GM12878 (cell line): ENCODE measurements at regions not wholly inside any gene's neighbourhood (a gene's known extent, or its start where the extent isn't known, plus 50 kb on each side); places are given as distances from the start of the nearest gene placed in this dataset.

Source experiments
- ATAC-seq: fragments of 200-7000 bp; cut with Tn5 transposase; 3 replicates; pipeline ENCODE4 v1.9.1; 2020; ENCODE audit warnings: mild to moderate bottlenecking, moderate library complexity
- BruUV-seq: library from RNA; stranded (reverse); fragments of 400-500 nt; replicated peaks from 2 replicates; lab custom pipeline; 2021; lab: Mats Ljungman, UMichigan
- CTCF ChIA-PET: fragments of 300-600 bp; sonication (Branson Sonifier 250); formaldehyde crosslinking; extraction: SDS; loops from one replicate; lab custom pipeline; 2021; ENCODE audit warnings: inconsistent platforms; lab: Yijun Ruan, JAX
- POLR2A ChIA-PET: fragments of 350-600 bp; formaldehyde crosslinking; extraction: SDS; loops from one replicate; lab custom pipeline; 2021; ENCODE audit warnings: inconsistent platforms; lab: Charles Lee
- RAD21 ChIA-PET: fragments of 300-600 bp; sonication (Branson Sonifier 250); formaldehyde crosslinking; loops from one replicate; lab custom pipeline; 2023; ENCODE audit warnings: antibody characterized with exemption; ENCODE audit not compliant: unreplicated experiment; lab: Charles Lee
- SMC1A ChIA-PET: fragments of 300-600 bp; sonication (Branson Sonifier 250); formaldehyde crosslinking; loops from one replicate; lab custom pipeline; 2023; ENCODE audit not compliant: unreplicated experiment, uncharacterized antibody; lab: Charles Lee
- DNase-seq: peaks from one replicate; pipeline ENCODE4 v3.0.0-alpha.2; 2011; ENCODE audit warnings: low read depth, low spot score
- FAIRE-seq: peaks from 3 replicates; lab custom pipeline; 2011; peaks lifted over from hg19 to GRCh38; lab: Jason Lieb, UNC
- H2AFZ ChIP-seq: 2 replicates; pipeline ENCODE4 v1.6.0; 2011; ENCODE audit warnings: low read depth, low read length, control low read depth; ENCODE audit not compliant: control insufficient read depth
- H3K27ac ChIP-seq: 2 replicates; pipeline ENCODE4 v1.5.1; 2011; ENCODE audit warnings: control low read depth; ENCODE audit not compliant: control insufficient read depth, insufficient read depth
- H3K27me3 ChIP-seq, 2 experiments: replicated peaks in 1 of 2; 2 replicates each; pipeline versions ENCODE4 v1.6.0 to v1.6.1; 2011; ENCODE audit warnings: low read length in 1 of 2; ENCODE audit not compliant: control insufficient read depth in 2 of 2, insufficient read depth in 2 of 2
- H3K36me3 ChIP-seq, 2 experiments: 2 replicates each; pipeline ENCODE4 v1.5.1; 2011; ENCODE audit warnings: low read length in 1 of 2; ENCODE audit not compliant: control insufficient read depth in 2 of 2, insufficient read depth in 2 of 2
- H3K4me1 ChIP-seq: 2 replicates; pipeline ENCODE4 v1.6.1; 2011; ENCODE audit warnings: mild to moderate bottlenecking, low read length, moderate library complexity, mixed read lengths; ENCODE audit not compliant: control insufficient read depth, insufficient read depth
- H3K4me2 ChIP-seq: 2 replicates; pipeline ENCODE4 v1.6.0; 2011; ENCODE audit warnings: control low read depth; ENCODE audit not compliant: control insufficient read depth, insufficient read depth
- H3K4me3 ChIP-seq: fragments of 200-600 bp; sonication (generic); 2 replicates; pipeline ENCODE4 v1.5.1; 2016
- H3K79me2 ChIP-seq: 2 replicates; pipeline ENCODE4 v1.6.0; 2011; ENCODE audit warnings: low read length; ENCODE audit not compliant: control insufficient read depth, insufficient read depth
- H3K9ac ChIP-seq: 2 replicates; pipeline ENCODE4 v1.8.0; 2011; ENCODE audit warnings: low read length, control low read depth, mixed read lengths; ENCODE audit not compliant: control insufficient read depth, insufficient read depth
- H3K9me3 ChIP-seq: replicated peaks from 3 replicates; pipeline ENCODE4 v1.5.1; 2011; ENCODE audit warnings: mild to moderate bottlenecking, low read length; ENCODE audit not compliant: control insufficient read depth, insufficient read depth
- H4K20me1 ChIP-seq: 2 replicates; pipeline ENCODE4 v1.6.0; 2011; ENCODE audit not compliant: control insufficient read depth, insufficient read depth
- E2F4 ChIP-seq: IDR thresholded peaks from 2 replicates; pipeline ENCODE4 v1.6.1; 2012; ENCODE audit warnings: low read depth, low read length, improper control_type of control experiment
- HSF1 ChIP-seq: fragments of 150-350 bp; IDR thresholded peaks from 2 replicates; pipeline ENCODE4 v1.6.1; 2014; ENCODE audit warnings: mild to moderate bottlenecking, low read depth, low read length
- JUND ChIP-seq: IDR thresholded peaks from 2 replicates; pipeline ENCODE4 v1.6.1; 2012; ENCODE audit warnings: low read depth, mild to moderate bottlenecking, low read length, improper control_type of control experiment, moderate library complexity
- MAX ChIP-seq: IDR thresholded peaks from 2 replicates; pipeline ENCODE4 v1.6.1; 2012; ENCODE audit warnings: low read depth, low read length, improper control_type of control experiment
- PBX3 ChIP-seq: IDR thresholded peaks from 2 replicates; pipeline ENCODE4 v1.6.1; 2011; ENCODE audit warnings: mild to moderate bottlenecking, low read depth, low read length, moderate library complexity; ENCODE audit not compliant: insufficient replicate concordance
- POU2F2 ChIP-seq: IDR thresholded peaks from 3 replicates; pipeline ENCODE4 v1.6.1; 2011; ENCODE audit warnings: low read depth, mild to moderate bottlenecking, low read length, borderline replicate concordance
- RUNX3 ChIP-seq: IDR thresholded peaks from 2 replicates; pipeline ENCODE4 v1.6.1; 2012; ENCODE audit warnings: low read length, inconsistent platforms
- SPI1 ChIP-seq: IDR thresholded peaks from 2 replicates; pipeline ENCODE4 v1.6.1; 2011; ENCODE audit warnings: low read depth, mild to moderate bottlenecking, low read length, moderate library complexity, borderline replicate concordance; ENCODE audit not compliant: insufficient read depth
- WGBS: methylation state at CpG from one replicate; pipeline ENCODE4 v1.1.6; 2016; ENCODE audit warnings: low lambda C conversion rate; ENCODE audit not compliant: insufficient replicate concordance, insufficient coverage; ENCODE audit errors: missing lambda C conversion rate; 5-methylcytosine and 5-hydroxymethylcytosine counted together
- in situ Hi-C: fragments of 300-500 bp; cut with MboI; formaldehyde crosslinking; loops from 9 replicates; pipeline ENCODE4 v1.14.3; 2018; ENCODE audit warnings: mixed read lengths
- intact Hi-C: fragments of 100-400 bp; cut with micrococcal nuclease; formaldehyde crosslinking; loops from one replicate; pipeline ENCODE4 v1.14.2; 2022; ENCODE audit not compliant: unreplicated experiment
- TF ChIP-seq, protein P1 (sequence below): IDR thresholded peaks from 2 replicates; pipeline ENCODE4 v1.6.1; 2011; ENCODE audit warnings: low read depth, low read length, improper control_type of control experiment, borderline replicate concordance
- TF ChIP-seq, protein P2 (sequence below): IDR thresholded peaks from 2 replicates; pipeline ENCODE4 v1.6.1; 2011; ENCODE audit warnings: low read depth, mild to moderate bottlenecking, low read length, moderate library complexity, borderline replicate concordance; ENCODE audit errors: extremely low read depth

DNA sequence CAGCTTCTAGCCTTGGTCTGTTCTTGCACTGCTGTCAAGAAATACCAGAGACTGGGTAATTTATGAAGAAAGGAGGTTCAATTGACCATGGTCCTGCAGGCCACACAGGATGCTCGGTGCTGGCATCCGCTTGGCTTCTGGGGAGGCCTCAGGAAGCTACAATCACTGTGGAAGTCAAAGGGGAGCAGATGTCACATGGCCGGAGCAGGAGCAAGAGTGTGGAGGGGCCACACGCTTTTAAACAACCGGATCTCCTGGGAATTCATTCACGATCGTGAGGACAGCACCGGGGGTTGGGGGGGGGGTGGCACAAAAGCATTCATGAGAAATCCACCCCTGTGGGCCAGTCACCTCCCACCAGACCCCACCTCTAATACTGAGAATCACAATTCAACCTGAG lies 850.4 kb upstream of the SALL3 start (continued):
- TF ChIP-seq E2F4 (no peak), RUNX3 (no peak), MAX (no peak)
- TF ChIP-seq, all 136 proteins: peak for 0

DNA sequence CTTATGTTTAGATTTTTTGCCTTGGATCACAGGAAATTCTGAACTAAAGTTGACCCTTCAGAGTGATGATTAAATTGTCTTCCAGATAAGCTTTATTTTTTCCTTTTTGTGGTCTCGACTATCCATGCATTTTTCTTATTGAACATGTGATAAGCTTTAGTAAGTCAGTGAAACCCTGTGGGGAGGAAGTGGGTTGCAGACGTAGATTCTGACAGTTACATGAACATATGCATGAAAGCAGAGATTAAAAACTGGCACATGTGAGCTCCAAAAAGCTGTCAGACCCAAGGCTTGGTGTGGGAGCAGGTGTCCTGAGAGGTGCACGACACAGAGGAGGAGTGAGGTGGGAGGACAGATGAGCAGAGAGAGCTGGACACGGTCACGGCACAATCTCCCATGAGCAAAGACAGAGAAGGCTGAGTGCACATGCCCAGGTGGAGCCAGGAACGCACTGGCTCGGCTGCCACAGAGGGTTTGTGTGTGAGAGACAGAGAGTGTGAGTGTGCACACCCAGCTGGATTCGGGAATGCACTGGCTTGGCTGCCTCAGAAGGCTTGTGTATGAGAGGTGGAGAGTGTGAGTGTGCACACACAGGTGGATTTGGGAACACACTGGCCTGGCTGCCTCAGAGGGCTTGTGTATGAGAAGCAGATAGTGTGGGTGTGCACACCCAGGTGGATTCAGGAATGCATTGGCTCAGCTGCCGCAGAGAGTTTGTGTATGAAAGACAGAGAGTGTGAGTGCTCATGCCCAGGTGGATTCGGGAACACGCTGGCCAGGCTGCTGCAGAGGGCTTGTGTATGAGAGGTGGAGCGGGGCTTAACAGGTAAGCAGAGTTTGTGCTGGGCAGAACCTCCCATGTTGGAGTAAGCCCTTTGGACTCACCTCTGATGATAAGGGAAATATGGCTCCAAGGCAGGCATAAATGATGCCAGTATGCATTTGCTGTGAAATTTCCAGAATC lies 849.1 kb upstream of the SALL3 start:
- ChIA-PET SMC1A (no interaction called here), RAD21 (no interaction called here), POLR2A (no interaction called here), CTCF (no interaction called here)
- Histone ChIP-seq H3K79me2 (no peaks in the 10 kb centered on the region), H3K9me3 (peaks cover 2% of the 10 kb centered on the region; the same call in 1 of the 3 replicates), H3K4me3 (no peak overlapping the region), H3K27ac (no peak overlapping the region), H3K27me3 (no peaks in the 10 kb centered on the region), H3K4me2 (no peak overlapping the region), H3K4me1 (no peaks in the 10 kb centered on the region), H3K9ac (no peak overlapping the region), H2AFZ (no peak overlapping the region), H3K36me3 (no peaks in the 10 kb centered on the region), H4K20me1 (no peaks in the 10 kb centered on the region)
- BruUV-seq, result no TSS peak
- DNase-seq, result no peak
- no peak for ATAC-seq
- in situ Hi-C loops (no loop called here), intact Hi-C loops (no loop called here)
- FAIRE-seq, result no peak
- no peak for TF ChIP-seq HSF1
- no peak for TF ChIP-seq POU2F2
- no peak for TF ChIP-seq PBX3
- TF ChIP-seq, protein P1, sequence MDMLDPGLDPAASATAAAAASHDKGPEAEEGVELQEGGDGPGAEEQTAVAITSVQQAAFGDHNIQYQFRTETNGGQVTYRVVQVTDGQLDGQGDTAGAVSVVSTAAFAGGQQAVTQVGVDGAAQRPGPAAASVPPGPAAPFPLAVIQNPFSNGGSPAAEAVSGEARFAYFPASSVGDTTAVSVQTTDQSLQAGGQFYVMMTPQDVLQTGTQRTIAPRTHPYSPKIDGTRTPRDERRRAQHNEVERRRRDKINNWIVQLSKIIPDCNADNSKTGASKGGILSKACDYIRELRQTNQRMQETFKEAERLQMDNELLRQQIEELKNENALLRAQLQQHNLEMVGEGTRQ, result no peak
- no peak for TF ChIP-seq SPI1
- TF ChIP-seq, protein P2, sequence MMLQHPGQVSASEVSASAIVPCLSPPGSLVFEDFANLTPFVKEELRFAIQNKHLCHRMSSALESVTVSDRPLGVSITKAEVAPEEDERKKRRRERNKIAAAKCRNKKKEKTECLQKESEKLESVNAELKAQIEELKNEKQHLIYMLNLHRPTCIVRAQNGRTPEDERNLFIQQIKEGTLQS, result no peak
- no peak for TF ChIP-seq JUND
- 21% methylated on average over 12 of the region's 12 CpGs for WGBS
